MM.1S (cell line): ENCODE measurements at regions not wholly inside any gene's neighbourhood (a gene's known extent, or its start where the extent isn't known, plus 50 kb on each side); places are given as distances from the start of the nearest gene placed in this dataset.

Experiments
- CTCF ChIP-seq: fragments of 300-600 bp; sonication (generic); IDR thresholded peaks from 2 replicates; pipeline ENCODE4 v1.5.1; 2016; ENCODE audit warnings: antibody characterized with exemption, low read length, mixed read lengths
- EZH2 ChIP-seq: fragments of 300-600 bp; sonication (generic); optimal IDR thresholded peaks from 2 replicates; pipeline ENCODE3; 2017; ENCODE audit warnings: low read depth, mild to moderate bottlenecking, antibody characterized with exemption, low read length, mixed read lengths

GRCh38 chr5:124045412-124045811 is 533.4 kb downstream of the CSNK1G3 start:
- no peak for TF ChIP-seq CTCF
- no peak for TF ChIP-seq EZH2
